CD1c-positive myeloid dendritic cell (primary cell): ENCODE measurements at regions not wholly inside any gene's neighbourhood (a gene's known extent, or its start where the extent isn't known, plus 50 kb on each side); places are given as distances from the start of the nearest gene placed in this dataset.

Experiments used
- DNase-seq: peaks from one replicate; pipeline ENCODE4 v3.0.0-alpha.2; 2016; ENCODE audit errors: extremely low spot score

- DNase-seq: no peak
These were observed 126.1 kb downstream of the GDAP2 start for GRCh38 chr1:117803318-117803717.

GRCh38 chr1:117809764-117810163 is 119.7 kb downstream of the GDAP2 start:
- no peak for DNase-seq

GRCh38 chr1:117810553-117810952 is 118.9 kb downstream of the GDAP2 start:
- DNase-seq: no peak

GRCh38 chr1:117812869-117813511 is 116.4 kb downstream of the GDAP2 start:
- DNase-seq: no peak
